ENCODE measurements at regions not wholly inside any gene's neighbourhood (a gene's known extent, or its start where the extent isn't known, plus 50 kb on each side); places are given as distances from the start of the nearest gene placed in this dataset.

DNA sequence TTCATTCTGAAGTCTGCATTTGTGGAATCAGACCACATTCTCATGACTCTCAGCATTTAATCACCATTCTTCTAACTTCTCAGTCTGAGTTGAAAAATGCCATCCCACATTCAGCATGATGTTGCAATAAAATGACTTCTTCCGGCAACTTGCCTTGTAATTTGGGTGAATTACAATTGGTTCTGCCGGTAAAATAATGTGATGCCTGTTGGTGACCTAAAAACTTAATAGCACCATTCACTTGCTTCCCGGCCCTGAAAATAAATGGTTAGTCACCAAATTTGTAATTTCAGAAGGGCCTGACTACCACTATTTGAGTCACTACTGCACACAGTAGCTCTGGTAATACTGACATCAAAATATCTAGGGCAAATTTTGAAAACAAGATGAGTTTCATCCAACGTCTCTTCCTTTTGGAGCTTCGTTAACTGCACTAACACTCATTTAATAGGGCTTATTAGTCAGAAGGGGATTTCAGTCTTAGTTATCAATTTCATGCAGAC, 637.1 kb upstream of the CHAC2 start:
- Histone ChIP-seq H3K4me3 (no peak overlapping the region), H3K9me3 (ENCODE audit: insufficient read depth, low read depth) (peaks cover 23% of the 10 kb centered on the region), H3K4me2 (no peak overlapping the region), H4K20me1 (ENCODE audit: insufficient read depth) (no peaks in the 10 kb centered on the region), H2AFZ (no peak overlapping the region), H3K27ac (no peak overlapping the region), H3K79me2 (ENCODE audit: low read depth) (no peaks in the 10 kb centered on the region), H3K4me1 (replicated peaks; ENCODE audit: insufficient read depth) (peaks cover 28% of the 10 kb centered on the region), H3K9me2 (ENCODE audit: insufficient read depth) (no peaks in the 10 kb centered on the region), H3K27me3 (ENCODE audit: insufficient read depth, low read depth) (no peaks in the 10 kb centered on the region), H3K36me3 (ENCODE audit: low read depth) (no peaks in the 10 kb centered on the region), H3F3A (ENCODE audit: insufficient read depth, low read depth) (peaks cover 10% of the 10 kb centered on the region; the same call in 1 of the 2 replicates)
- TF ChIP-seq, protein P1, sequence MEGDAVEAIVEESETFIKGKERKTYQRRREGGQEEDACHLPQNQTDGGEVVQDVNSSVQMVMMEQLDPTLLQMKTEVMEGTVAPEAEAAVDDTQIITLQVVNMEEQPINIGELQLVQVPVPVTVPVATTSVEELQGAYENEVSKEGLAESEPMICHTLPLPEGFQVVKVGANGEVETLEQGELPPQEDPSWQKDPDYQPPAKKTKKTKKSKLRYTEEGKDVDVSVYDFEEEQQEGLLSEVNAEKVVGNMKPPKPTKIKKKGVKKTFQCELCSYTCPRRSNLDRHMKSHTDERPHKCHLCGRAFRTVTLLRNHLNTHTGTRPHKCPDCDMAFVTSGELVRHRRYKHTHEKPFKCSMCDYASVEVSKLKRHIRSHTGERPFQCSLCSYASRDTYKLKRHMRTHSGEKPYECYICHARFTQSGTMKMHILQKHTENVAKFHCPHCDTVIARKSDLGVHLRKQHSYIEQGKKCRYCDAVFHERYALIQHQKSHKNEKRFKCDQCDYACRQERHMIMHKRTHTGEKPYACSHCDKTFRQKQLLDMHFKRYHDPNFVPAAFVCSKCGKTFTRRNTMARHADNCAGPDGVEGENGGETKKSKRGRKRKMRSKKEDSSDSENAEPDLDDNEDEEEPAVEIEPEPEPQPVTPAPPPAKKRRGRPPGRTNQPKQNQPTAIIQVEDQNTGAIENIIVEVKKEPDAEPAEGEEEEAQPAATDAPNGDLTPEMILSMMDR (conservative IDR thresholded peaks at IDR 0.05) = no peak
- no peak for TF ChIP-seq EZH2 (IDR thresholded peaks at IDR 0.05; ENCODE audit: low read depth)
- no TSS peak for BruUV-seq (replicated peaks)
- ChIA-PET CTCF (no interaction called here), POLR2A (ENCODE audit: unreplicated experiment) (interaction anchor here (0.6 kb wide), 1 partner anchor 122 kb away, joined by 6 read pairs; no protein-coding TSS in a partner anchor)
- intact Hi-C loops (cut with micrococcal nuclease; ENCODE audit: unreplicated experiment) = loop anchor here (1.0 to 2.0 kb wide), 3 partner anchors 43 to 102 kb away; no protein-coding TSS in a partner anchor
- DNase-seq = no peak

DNA sequence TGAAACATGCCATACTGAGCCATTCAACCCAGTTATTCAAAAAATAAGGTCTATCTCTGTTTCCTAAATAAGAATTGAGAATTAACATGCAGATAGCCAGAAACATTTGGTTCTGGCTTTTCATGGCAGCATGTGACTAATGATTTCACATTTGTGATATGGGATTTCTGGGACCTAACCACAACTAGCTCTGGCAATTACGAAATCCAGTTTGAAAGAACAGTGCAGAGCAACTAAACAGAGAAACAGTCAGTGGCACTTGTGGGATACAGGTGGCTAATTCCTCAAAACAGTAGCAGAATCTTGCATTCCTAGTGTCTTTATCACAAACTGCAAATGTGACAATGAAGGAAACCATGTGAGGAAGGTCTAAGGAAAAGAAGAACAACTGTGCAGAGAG, 637.8 kb upstream of the CHAC2 start:
- Histone ChIP-seq H3K9me2 (ENCODE audit: insufficient read depth) (no peaks in the 10 kb centered on the region), H3K27ac (peak overlapping the region; percentile 29; the same call in 1 of the 2 replicates), H3K27me3 (ENCODE audit: insufficient read depth, low read depth) (no peaks in the 10 kb centered on the region), H3K79me2 (ENCODE audit: low read depth) (no peaks in the 10 kb centered on the region), H4K20me1 (ENCODE audit: insufficient read depth) (no peaks in the 10 kb centered on the region), H3K4me1 (replicated peaks; ENCODE audit: insufficient read depth) (peaks cover 28% of the 10 kb centered on the region), H3K9me3 (ENCODE audit: insufficient read depth, low read depth) (peaks cover 23% of the 10 kb centered on the region), H2AFZ (peak overlapping the region; percentile 42; the same call in 1 of the 2 replicates), H3K4me2 (0 out of 2 replicates have a peak overlapping the region, but pooled peaks have one; percentile 14), H3K36me3 (ENCODE audit: low read depth) (no peaks in the 10 kb centered on the region), H3F3A (ENCODE audit: insufficient read depth, low read depth) (peaks cover 10% of the 10 kb centered on the region; the same call in 1 of the 2 replicates), H3K4me3 (no peak overlapping the region)
- intact Hi-C loops (cut with micrococcal nuclease; ENCODE audit: unreplicated experiment) = loop anchor here (1.0 to 2.0 kb wide), 3 partner anchors 43 to 101 kb away; no protein-coding TSS in a partner anchor
- TF ChIP-seq EZH2 (IDR thresholded peaks at IDR 0.05; ENCODE audit: low read depth) = no peak
- ChIA-PET CTCF (no interaction called here), POLR2A (ENCODE audit: unreplicated experiment) (no interaction called here)
- DNase-seq = peak; percentile 41 to 78
- BruUV-seq (replicated peaks) = no TSS peak

DNA sequence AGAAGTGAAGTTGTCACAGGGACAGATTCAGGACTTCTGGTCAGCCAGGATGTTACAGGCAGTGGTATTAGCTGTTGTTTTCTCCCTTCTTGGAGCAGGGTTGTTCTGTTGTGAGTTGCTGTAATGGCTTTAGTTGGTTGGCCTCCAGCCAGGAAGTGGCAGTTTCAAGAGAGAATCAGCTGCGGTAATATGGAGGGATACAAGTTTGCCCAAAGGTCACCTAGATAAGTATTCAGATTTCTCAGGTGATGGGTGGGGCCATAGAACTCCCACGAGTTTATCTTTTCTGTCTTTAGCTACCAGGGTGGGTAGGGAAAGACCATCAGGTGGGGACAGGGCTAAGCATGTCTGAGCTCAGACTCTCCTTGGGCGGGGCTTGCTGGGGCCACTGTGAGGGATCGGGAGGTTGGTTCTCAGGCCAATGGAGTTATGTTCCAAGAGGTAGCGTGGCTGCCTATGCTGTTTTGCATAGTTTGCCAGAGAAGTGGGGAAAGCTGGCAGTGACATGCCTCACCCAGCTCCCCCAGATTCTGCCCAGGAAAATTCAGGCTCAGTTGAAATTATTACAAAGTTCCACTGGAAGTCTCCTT, 640.4 kb upstream of the CHAC2 start:
- Histone ChIP-seq H3F3A (ENCODE audit: insufficient read depth, low read depth) (peaks cover 10% of the 10 kb centered on the region; the same call in 1 of the 2 replicates), H4K20me1 (ENCODE audit: insufficient read depth) (no peaks in the 10 kb centered on the region), H3K9me3 (ENCODE audit: insufficient read depth, low read depth) (peaks cover 21% of the 10 kb centered on the region), H2AFZ (peak overlapping the region; percentile 41; the same call in 1 of the 2 replicates), H3K4me1 (replicated peaks; ENCODE audit: insufficient read depth) (peaks cover 28% of the 10 kb centered on the region), H3K27ac (no peak overlapping the region), H3K4me3 (no peak overlapping the region), H3K79me2 (ENCODE audit: low read depth) (no peaks in the 10 kb centered on the region), H3K36me3 (ENCODE audit: low read depth) (no peaks in the 10 kb centered on the region), H3K4me2 (no peak overlapping the region), H3K9me2 (ENCODE audit: insufficient read depth) (no peaks in the 10 kb centered on the region), H3K27me3 (ENCODE audit: insufficient read depth, low read depth) (no peaks in the 10 kb centered on the region)
- TF ChIP-seq, protein P1 (conservative IDR thresholded peaks at IDR 0.05) = no peak
- no peak for TF ChIP-seq EZH2 (IDR thresholded peaks at IDR 0.05; ENCODE audit: low read depth)
- no TSS peak for BruUV-seq (replicated peaks)
- no peak for DNase-seq
- intact Hi-C loops (cut with micrococcal nuclease; ENCODE audit: unreplicated experiment) = no loop called here
- POLR2A ChIA-PET (ENCODE audit: unreplicated experiment) = no interaction called here
- CTCF ChIA-PET = no interaction called here

Data from PC-9 (cell line).